ENCODE measurements at regions not wholly inside any gene's neighbourhood (a gene's known extent, or its start where the extent isn't known, plus 50 kb on each side); places are given as distances from the start of the nearest gene placed in this dataset.

GRCh38 chr17:77600346-77600745 lies 358.2 kb upstream of the TNRC6C start:
- TF ChIP-seq, protein P1, sequence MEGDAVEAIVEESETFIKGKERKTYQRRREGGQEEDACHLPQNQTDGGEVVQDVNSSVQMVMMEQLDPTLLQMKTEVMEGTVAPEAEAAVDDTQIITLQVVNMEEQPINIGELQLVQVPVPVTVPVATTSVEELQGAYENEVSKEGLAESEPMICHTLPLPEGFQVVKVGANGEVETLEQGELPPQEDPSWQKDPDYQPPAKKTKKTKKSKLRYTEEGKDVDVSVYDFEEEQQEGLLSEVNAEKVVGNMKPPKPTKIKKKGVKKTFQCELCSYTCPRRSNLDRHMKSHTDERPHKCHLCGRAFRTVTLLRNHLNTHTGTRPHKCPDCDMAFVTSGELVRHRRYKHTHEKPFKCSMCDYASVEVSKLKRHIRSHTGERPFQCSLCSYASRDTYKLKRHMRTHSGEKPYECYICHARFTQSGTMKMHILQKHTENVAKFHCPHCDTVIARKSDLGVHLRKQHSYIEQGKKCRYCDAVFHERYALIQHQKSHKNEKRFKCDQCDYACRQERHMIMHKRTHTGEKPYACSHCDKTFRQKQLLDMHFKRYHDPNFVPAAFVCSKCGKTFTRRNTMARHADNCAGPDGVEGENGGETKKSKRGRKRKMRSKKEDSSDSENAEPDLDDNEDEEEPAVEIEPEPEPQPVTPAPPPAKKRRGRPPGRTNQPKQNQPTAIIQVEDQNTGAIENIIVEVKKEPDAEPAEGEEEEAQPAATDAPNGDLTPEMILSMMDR (IDR thresholded peaks at IDR 0.05): no peak
- no peak for TF ChIP-seq POLR2A (IDR thresholded peaks at IDR 0.05)
- TF ChIP-seq POLR2AphosphoS5 (IDR thresholded peaks at IDR 0.05): no peak

Measured in breast epithelium (tissue), 3 donors.